Naive thymus-derived CD4-positive, alpha-beta T cell (primary cell): ENCODE measurements at regions not wholly inside any gene's neighbourhood (a gene's known extent, or its start where the extent isn't known, plus 50 kb on each side); places are given as distances from the start of the nearest gene placed in this dataset.

Experiments
- ATAC-seq: fragments of 150-1000 bp; cut with Tn5 transposase; 2 replicates; pipeline ENCODE4 v1.10.0; 2021; ENCODE audit warnings: mild to moderate bottlenecking, moderate library complexity
- CTCF ChIA-PET: fragments of 350-600 bp; sonication (Branson Sonifier 250); formaldehyde crosslinking; loops from one replicate; lab custom pipeline; 2021; ENCODE audit warnings: antibody characterized with exemption; lab: Charles Lee
- POLR2A ChIA-PET: fragments of 350-600 bp; sonication (Branson Sonifier 250); formaldehyde crosslinking; loops from one replicate; lab custom pipeline; 2021; ENCODE audit warnings: antibody characterized with exemption, inconsistent platforms; lab: Charles Lee
- DNase-seq, 9 donors: peaks; one replicate each; pipeline versions ENCODE4 v3.0.0 to v3.0.0-alpha.2; 2020 to 2022; ENCODE audit warnings: mixed read lengths in 1 of 9
- H3K27ac ChIP-seq: one replicate; pipeline ENCODE4 v1.7.0; 2013; ENCODE audit warnings: mild to moderate bottlenecking, low read depth, low read length, moderate library complexity
- H3K27me3 ChIP-seq, 2 donors: one replicate each; pipeline ENCODE4 v1.7.0; 2013; ENCODE audit warnings: low read length in 2 of 2, mild to moderate bottlenecking in 2 of 2, moderate library complexity in 2 of 2; ENCODE audit not compliant: control insufficient read depth in 2 of 2, insufficient read depth in 2 of 2
- H3K36me3 ChIP-seq, 3 experiments: 1 replicate in 2 of 3; 2 replicates in 1 of 3; pipeline ENCODE4 v1.7.0; 2013; ENCODE audit warnings: low read length in 3 of 3, mild to moderate bottlenecking in 3 of 3, moderate library complexity in 1 of 3; ENCODE audit not compliant: insufficient read depth in 3 of 3, control insufficient read depth in 2 of 3
- H3K4me1 ChIP-seq, 2 donors: one replicate each; pipeline ENCODE4 v1.7.0; 2013; ENCODE audit warnings: low read length in 2 of 2, mild to moderate bottlenecking in 2 of 2, moderate library complexity in 1 of 2; ENCODE audit not compliant: control insufficient read depth in 2 of 2, insufficient read depth in 2 of 2
- H3K4me3 ChIP-seq: 2 replicates; pipeline ENCODE4 v1.7.0; 2013; ENCODE audit warnings: mild to moderate bottlenecking, low read length
- H3K9me3 ChIP-seq, 3 experiments: 1 replicate in 2 of 3; 2 replicates in 1 of 3; pipeline ENCODE4 v1.7.0; 2013; ENCODE audit warnings: low read length in 3 of 3; ENCODE audit not compliant: control insufficient read depth in 2 of 3
- H3K27ac Mint-ChIP-seq, 9 donors: one replicate each; pipeline ENCODE4 v1.8.0; 2020 to 2022; ENCODE audit warnings: mixed read lengths in 9 of 9, mild to moderate bottlenecking in 8 of 9, moderate library complexity in 5 of 9, inconsistent platforms in 2 of 9
- H3K27me3 Mint-ChIP-seq, 5 donors: one replicate each; pipeline ENCODE4 v1.8.0; 2021 to 2022; ENCODE audit warnings: mixed read lengths in 5 of 5, mild to moderate bottlenecking in 1 of 5
- H3K36me3 Mint-ChIP-seq, 5 donors: one replicate each; pipeline ENCODE4 v1.8.0; 2020 to 2022; ENCODE audit warnings: mixed read lengths in 5 of 5, mild to moderate bottlenecking in 3 of 5, inconsistent platforms in 1 of 5
- H3K4me1 Mint-ChIP-seq, 7 donors: one replicate each; pipeline ENCODE4 v1.8.0; 2020 to 2022; ENCODE audit warnings: mixed read lengths in 7 of 7, mild to moderate bottlenecking in 3 of 7, inconsistent platforms in 1 of 7
- H3K4me3 Mint-ChIP-seq, 10 donors: one replicate each; pipeline ENCODE4 v1.8.0; 2020 to 2022; ENCODE audit warnings: mild to moderate bottlenecking in 10 of 10, mixed read lengths in 10 of 10, moderate library complexity in 6 of 10, inconsistent platforms in 2 of 10
- H3K9me3 Mint-ChIP-seq, 11 donors: one replicate each; pipeline ENCODE4 v1.8.0; 2020 to 2022; ENCODE audit warnings: mixed read lengths in 11 of 11, mild to moderate bottlenecking in 4 of 11, inconsistent platforms in 1 of 11, moderate library complexity in 1 of 11
- intact Hi-C, 2 donors: fragments of 100-400 bp; cut with micrococcal nuclease; formaldehyde crosslinking; loops; one replicate each; pipeline ENCODE4 v1.15.1; 2023

DNA sequence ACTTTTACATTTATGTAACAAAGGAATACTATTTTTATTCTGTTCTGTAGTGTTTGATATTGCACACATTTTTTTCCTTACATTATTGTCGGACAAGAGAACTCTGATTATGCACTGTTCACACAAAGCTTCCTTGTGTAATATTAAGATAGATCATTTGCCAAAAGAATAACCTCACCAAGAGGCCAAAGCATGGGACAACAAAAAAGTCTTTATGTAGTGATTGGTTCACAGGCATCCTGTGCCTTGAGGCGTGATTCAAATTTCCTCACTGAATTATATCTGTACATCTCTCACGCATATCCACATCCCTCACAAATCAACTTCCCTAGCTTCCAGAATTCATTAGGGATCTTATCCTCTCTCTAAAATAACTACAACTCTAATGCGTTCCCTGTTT lies 642.7 kb downstream of the NR4A2 start:
- no peak overlapping the region for H3K4me3 Mint-ChIP-seq

GRCh38 chr2:155687181-155687580 lies 645.3 kb downstream of the NR4A2 start:
- Histone ChIP-seq H3K4me1 (no peaks in the 10 kb centered on the region), H3K9me3 (no peaks in the 10 kb centered on the region), H3K36me3 (no peaks in the 10 kb centered on the region), H3K27ac (no peak overlapping the region), H3K27me3 (no peaks in the 10 kb centered on the region), H3K4me3 (no peak overlapping the region)
- Mint-ChIP-seq H3K4me3 (no peak overlapping the region), H3K36me3 (no peaks in the 10 kb centered on the region), H3K27me3 (no peaks in the 10 kb centered on the region), H3K27ac (no peak overlapping the region), H3K4me1 (no peaks in the 10 kb centered on the region), H3K9me3 (peaks cover 0 to 2% (median 0%) of the 10 kb centered on the region in 11 donors)
- no peak for DNase-seq
- no peak for ATAC-seq
- intact Hi-C loops = no loop called here
- POLR2A ChIA-PET = no interaction called here
- CTCF ChIA-PET = no interaction called here

More for the DNA sequence above, 642.7 kb downstream of the NR4A2 start:
- POLR2A ChIA-PET = no interaction called here
- ATAC-seq = no peak
- Histone ChIP-seq H3K4me1 (no peaks in the 10 kb centered on the region), H3K4me3 (no peak overlapping the region), H3K36me3 (no peaks in the 10 kb centered on the region), H3K27ac (no peak overlapping the region), H3K9me3 (no peaks in the 10 kb centered on the region), H3K27me3 (no peaks in the 10 kb centered on the region)
- peaks cover 0 to 2% (median 0%) of the 10 kb centered on the region in 11 donors for H3K9me3 Mint-ChIP-seq
- no peak overlapping the region for H3K27ac Mint-ChIP-seq
- no peaks in the 10 kb centered on the region for H3K4me1 Mint-ChIP-seq
- intact Hi-C loops = no loop called here
- no peak for DNase-seq
- CTCF ChIA-PET = no interaction called here
- no peaks in the 10 kb centered on the region for H3K36me3 Mint-ChIP-seq
- no peaks in the 10 kb centered on the region for H3K27me3 Mint-ChIP-seq

DNA sequence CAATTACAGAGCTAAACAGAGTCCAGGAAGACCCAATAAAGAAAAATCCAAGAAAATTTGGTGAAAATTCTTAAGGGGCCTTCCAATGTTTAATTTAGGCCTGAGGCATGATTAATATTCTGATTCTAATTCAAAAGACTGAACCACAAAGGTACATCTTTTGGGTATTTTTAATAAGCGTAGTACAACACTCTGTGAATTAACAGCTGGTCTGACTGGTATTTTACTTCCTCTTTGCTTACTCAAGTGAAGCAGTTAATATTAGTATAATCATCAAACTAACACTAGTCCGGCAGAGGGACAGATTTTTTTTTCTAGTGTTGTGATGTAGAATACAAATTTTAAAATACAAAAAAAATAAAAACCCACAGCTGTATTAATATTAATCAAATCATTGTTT lies 652.9 kb downstream of the NR4A2 start:
- DNase-seq (no peak), ATAC-seq (no peak)
- Mint-ChIP-seq H3K36me3 (no peaks in the 10 kb centered on the region), H3K4me1 (no peaks in the 10 kb centered on the region), H3K4me3 (no peak overlapping the region), H3K9me3 (peaks cover 0 to 6% (median 0%) of the 10 kb centered on the region in 11 donors), H3K27me3 (no peaks in the 10 kb centered on the region), H3K27ac (no peak overlapping the region)
- H3K36me3 ChIP-seq = no peaks in the 10 kb centered on the region
- H3K27ac ChIP-seq = no peak overlapping the region
- no peak overlapping the region for H3K4me3 ChIP-seq
- intact Hi-C loops = no loop called here
- no peaks in the 10 kb centered on the region for H3K4me1 ChIP-seq
- no peaks in the 10 kb centered on the region for H3K9me3 ChIP-seq
- CTCF ChIA-PET = no interaction called here
- H3K27me3 ChIP-seq = no peaks in the 10 kb centered on the region
- POLR2A ChIA-PET = no interaction called here

GRCh38 chr2:155675920-155676319 lies 656.6 kb downstream of the NR4A2 start:
- Histone ChIP-seq H3K36me3 (no peaks in the 10 kb centered on the region), H3K4me1 (no peaks in the 10 kb centered on the region), H3K4me3 (no peak overlapping the region), H3K27me3 (no peaks in the 10 kb centered on the region), H3K9me3 (no peaks in the 10 kb centered on the region), H3K27ac (no peak overlapping the region)
- Mint-ChIP-seq H3K27ac (no peak overlapping the region), H3K27me3 (no peaks in the 10 kb centered on the region), H3K4me3 (no peak overlapping the region), H3K4me1 (no peaks in the 10 kb centered on the region), H3K36me3 (no peaks in the 10 kb centered on the region), H3K9me3 (peaks cover 0 to 9% (median 3%) of the 10 kb centered on the region in 11 donors)
- DNase-seq (no peak), ATAC-seq (no peak)
- ChIA-PET POLR2A (no interaction called here), CTCF (no interaction called here)
- intact Hi-C loops = no loop called here

- Histone ChIP-seq H3K9me3 (no peaks in the 10 kb centered on the region), H3K36me3 (no peaks in the 10 kb centered on the region), H3K27me3 (no peaks in the 10 kb centered on the region), H3K4me1 (no peaks in the 10 kb centered on the region), H3K4me3 (no peak overlapping the region), H3K27ac (no peak overlapping the region)
- H3K27me3 Mint-ChIP-seq = no peaks in the 10 kb centered on the region
- no peak overlapping the region for H3K27ac Mint-ChIP-seq
- ATAC-seq (no peak), DNase-seq (no peak)
- intact Hi-C loops = no loop called here
- H3K4me3 Mint-ChIP-seq = no peak overlapping the region
- CTCF ChIA-PET = no interaction called here
- POLR2A ChIA-PET = no interaction called here
- H3K36me3 Mint-ChIP-seq = no peaks in the 10 kb centered on the region
- H3K4me1 Mint-ChIP-seq = peaks cover 0 to 1% (median 0%) of the 10 kb centered on the region in 7 donors
- no peaks in the 10 kb centered on the region for H3K9me3 Mint-ChIP-seq
These were observed 666.8 kb downstream of the NR4A2 start for GRCh38 chr2:155665704-155666103.

DNA sequence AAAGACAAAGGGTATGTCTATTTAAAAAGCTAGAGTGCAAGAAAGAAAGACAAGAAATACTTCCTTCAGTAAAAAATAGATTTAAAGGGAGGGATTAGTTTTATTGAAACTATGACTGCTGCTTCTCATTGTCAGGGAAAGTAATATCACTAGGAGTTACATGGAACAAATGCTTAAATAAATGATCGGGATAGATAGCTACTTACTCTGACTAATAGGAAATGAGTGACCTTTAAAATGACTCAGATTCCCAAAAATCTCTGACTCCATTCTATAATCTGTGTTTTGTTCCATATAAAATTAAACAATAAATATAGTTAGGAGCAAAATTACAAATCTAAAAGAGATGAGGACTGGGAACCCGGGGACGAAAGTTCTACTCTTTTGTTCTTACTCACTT lies 669.3 kb downstream of the NR4A2 start:
- no peaks in the 10 kb centered on the region for H3K36me3 Mint-ChIP-seq
- H3K4me1 ChIP-seq = no peaks in the 10 kb centered on the region
- H3K27me3 ChIP-seq = no peaks in the 10 kb centered on the region
- no peak overlapping the region for H3K27ac Mint-ChIP-seq
- ATAC-seq (no peak), DNase-seq (no peak)
- no peak overlapping the region for H3K4me3 ChIP-seq
- CTCF ChIA-PET = no interaction called here
- no peaks in the 10 kb centered on the region for H3K27me3 Mint-ChIP-seq
- peaks cover 0 to 1% (median 0%) of the 10 kb centered on the region in 7 donors for H3K4me1 Mint-ChIP-seq
- no peaks in the 10 kb centered on the region for H3K36me3 ChIP-seq
- intact Hi-C loops = no loop called here
- POLR2A ChIA-PET = no interaction called here
- H3K9me3 ChIP-seq = no peaks in the 10 kb centered on the region
- H3K4me3 Mint-ChIP-seq = no peak overlapping the region
- H3K27ac ChIP-seq = no peak overlapping the region
- peaks cover 0 to 6% (median 0%) of the 10 kb centered on the region in 11 donors for H3K9me3 Mint-ChIP-seq

DNA sequence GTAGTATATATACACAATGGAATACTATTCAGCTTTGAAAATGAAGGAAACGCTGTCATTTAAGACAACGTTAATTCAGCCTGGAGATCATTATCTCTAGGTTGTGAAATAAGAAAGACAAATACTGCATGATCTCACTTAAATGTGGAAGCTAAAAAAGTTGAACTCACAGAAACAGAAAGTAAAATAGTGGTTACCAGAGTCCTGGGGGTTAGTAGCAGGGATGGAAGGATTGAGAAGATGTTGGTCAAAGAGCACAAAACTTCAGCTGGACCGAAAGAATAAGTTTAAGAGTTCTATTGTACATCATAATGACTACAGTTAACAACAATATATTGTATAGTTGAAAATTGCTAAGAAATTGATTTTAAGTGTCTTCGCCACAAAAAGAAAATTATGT lies 670.3 kb downstream of the NR4A2 start:
- no peaks in the 10 kb centered on the region for H3K9me3 ChIP-seq
- H3K9me3 Mint-ChIP-seq = peaks cover 0 to 6% (median 0%) of the 10 kb centered on the region in 11 donors
- peaks cover 0 to 1% (median 0%) of the 10 kb centered on the region in 7 donors for H3K4me1 Mint-ChIP-seq
- no peaks in the 10 kb centered on the region for H3K36me3 Mint-ChIP-seq
- ChIA-PET POLR2A (no interaction called here), CTCF (no interaction called here)
- H3K27ac Mint-ChIP-seq = no peak overlapping the region
- H3K4me3 ChIP-seq = no peak overlapping the region
- no peak overlapping the region for H3K4me3 Mint-ChIP-seq
- DNase-seq (no peak), ATAC-seq (no peak)
- no peak overlapping the region for H3K27ac ChIP-seq
- H3K27me3 ChIP-seq = no peaks in the 10 kb centered on the region
- no peaks in the 10 kb centered on the region for H3K36me3 ChIP-seq
- intact Hi-C loops = no loop called here
- no peaks in the 10 kb centered on the region for H3K4me1 ChIP-seq
- H3K27me3 Mint-ChIP-seq = no peaks in the 10 kb centered on the region
